SK-N-SH (cell line): ENCODE measurements at regions not wholly inside any gene's neighbourhood (a gene's known extent, or its start where the extent isn't known, plus 50 kb on each side); places are given as distances from the start of the nearest gene placed in this dataset.

Experiments
- CTCF ChIP-seq: fragments of 200-600 bp; sonication (generic); IDR thresholded peaks from 2 replicates; pipeline ENCODE4 v1.6.1; 2017; ENCODE audit warnings: antibody characterized with exemption, mild to moderate bottlenecking, moderate library complexity
- EP300 ChIP-seq, 2 experiments: IDR thresholded peaks; 2 replicates each; pipeline versions ENCODE4 v1.4.0 to v1.6.1; 2012; ENCODE audit warnings: borderline replicate concordance in 1 of 2, low read depth in 1 of 2, low read length in 1 of 2
- EZH2phosphoT487 ChIP-seq: fragments of 200-600 bp; sonication (generic); IDR thresholded peaks from 2 replicates; pipeline ENCODE4 v1.6.1; 2017; ENCODE audit warnings: low read depth, mixed run types, mild to moderate bottlenecking, antibody characterized with exemption, moderate library complexity, borderline replicate concordance
- FOXJ3 ChIP-seq: sonication (generic); formaldehyde crosslinking; IDR thresholded peaks from 2 replicates; pipeline ENCODE4 v1.5.1; 2020; ENCODE audit warnings: mild to moderate bottlenecking, missing genetic modification reagents
- GABPA ChIP-seq: IDR thresholded peaks from 2 replicates; pipeline ENCODE4 v1.4.0; 2012; ENCODE audit warnings: low read depth, mild to moderate bottlenecking
- MAX ChIP-seq: IDR thresholded peaks from 2 replicates; pipeline ENCODE4 v1.4.0; 2012; ENCODE audit warnings: low read depth
- POLR2AphosphoS5 ChIP-seq: IDR thresholded peaks from 2 replicates; pipeline ENCODE4 v1.6.1; 2012; ENCODE audit warnings: low read depth, low read length
- RCOR1 ChIP-seq: fragments of 150-350 bp; IDR thresholded peaks from 2 replicates; pipeline ENCODE4 v1.6.1; 2017; ENCODE audit warnings: antibody characterized with exemption, low read length
- RFX5 ChIP-seq: IDR thresholded peaks from 2 replicates; pipeline ENCODE4 v1.6.1; 2012; ENCODE audit warnings: mild to moderate bottlenecking, improper control_type of control experiment, low read length
- SMC3 ChIP-seq: IDR thresholded peaks from 2 replicates; pipeline ENCODE4 v1.6.1; 2012; ENCODE audit warnings: low read depth, low read length, improper control_type of control experiment
- USF2 ChIP-seq: fragments of 150-350 bp; IDR thresholded peaks from 2 replicates; pipeline ENCODE4 v1.6.1; 2017; ENCODE audit warnings: antibody characterized with exemption, low read length, low read depth, borderline replicate concordance
- ZBTB33 ChIP-seq: IDR thresholded peaks from 2 replicates; pipeline ENCODE4 v1.4.0; 2012; ENCODE audit warnings: low read depth, borderline replicate concordance
- TF ChIP-seq, protein P1 (sequence below): IDR thresholded peaks from 2 replicates; pipeline ENCODE4; 2012

- TF ChIP-seq EZH2phosphoT487 (no peak), CTCF (no peak), POLR2AphosphoS5 (no peak), EP300 (IDR thresholded peaks at IDR 0.05; ENCODE audit: borderline replicate concordance in 1 of 2, low read depth in 1 of 2, low read length in 1 of 2) (no peak), RFX5 (no peak), RCOR1 (no peak), SMC3 (no peak), ZBTB33 (no peak), MAX (no peak), GABPA (no peak), USF2 (no peak), FOXJ3 (CRISPR knock-in tag) (no peak)
- TF ChIP-seq, protein P1, sequence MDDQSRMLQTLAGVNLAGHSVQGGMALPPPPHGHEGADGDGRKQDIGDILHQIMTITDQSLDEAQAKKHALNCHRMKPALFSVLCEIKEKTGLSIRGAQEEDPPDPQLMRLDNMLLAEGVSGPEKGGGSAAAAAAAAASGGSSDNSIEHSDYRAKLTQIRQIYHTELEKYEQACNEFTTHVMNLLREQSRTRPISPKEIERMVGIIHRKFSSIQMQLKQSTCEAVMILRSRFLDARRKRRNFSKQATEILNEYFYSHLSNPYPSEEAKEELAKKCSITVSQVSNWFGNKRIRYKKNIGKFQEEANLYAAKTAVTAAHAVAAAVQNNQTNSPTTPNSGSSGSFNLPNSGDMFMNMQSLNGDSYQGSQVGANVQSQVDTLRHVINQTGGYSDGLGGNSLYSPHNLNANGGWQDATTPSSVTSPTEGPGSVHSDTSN = no peak
Measured at GRCh38 chr16:77048085-77048484, 142.9 kb upstream of the MON1B start.
